Natural killer cell (primary cell): ENCODE measurements at regions not wholly inside any gene's neighbourhood (a gene's known extent, or its start where the extent isn't known, plus 50 kb on each side); places are given as distances from the start of the nearest gene placed in this dataset.

Experiments
- ATAC-seq, 3 donors: fragments of 150-1000 bp in 2 of 3; fragments of 200-7000 bp in 1 of 3; cut with Tn5 transposase; 1 replicate in 1 of 3; 2 replicates in 2 of 3; pipeline ENCODE4 v1.10.0; 2021; ENCODE audit warnings: mild to moderate bottlenecking in 2 of 3, moderate library complexity in 2 of 3
- DNase-seq, 2 donors: peaks; one replicate each; pipeline versions ENCODE4 v3.0.0 to v3.0.0-alpha.2; 2013 to 2021; ENCODE audit warnings: mixed read lengths in 1 of 2
- H3K27ac ChIP-seq: one replicate; pipeline ENCODE4 v1.5.1; 2013; ENCODE audit warnings: mild to moderate bottlenecking, low read length
- H3K27me3 ChIP-seq: one replicate; pipeline ENCODE4 v1.6.1; 2013; ENCODE audit warnings: low read length; ENCODE audit not compliant: control insufficient read depth, insufficient read depth
- H3K36me3 ChIP-seq: one replicate; pipeline ENCODE4 v1.6.1; 2013; ENCODE audit warnings: low read length; ENCODE audit not compliant: control insufficient read depth, insufficient read depth
- H3K4me1 ChIP-seq: one replicate; pipeline ENCODE4 v1.6.1; 2013; ENCODE audit warnings: low read length; ENCODE audit not compliant: control insufficient read depth, insufficient read depth
- H3K4me3 ChIP-seq: one replicate; pipeline ENCODE4 v1.5.1; 2013; ENCODE audit warnings: low read length
- H3K9me3 ChIP-seq: one replicate; pipeline ENCODE4 v1.6.1; 2013; ENCODE audit warnings: low read length; ENCODE audit not compliant: control insufficient read depth, insufficient read depth
- H3K27ac Mint-ChIP-seq, 2 donors: one replicate each; pipeline ENCODE4 v1.8.0; 2022; ENCODE audit warnings: mild to moderate bottlenecking in 2 of 2, mixed read lengths in 2 of 2, moderate library complexity in 1 of 2
- H3K27me3 Mint-ChIP-seq, 2 donors: one replicate each; pipeline ENCODE4 v1.8.0; 2022; ENCODE audit warnings: low read depth in 2 of 2, mixed read lengths in 2 of 2
- H3K36me3 Mint-ChIP-seq: one replicate; pipeline ENCODE4 v1.8.0; 2022; ENCODE audit warnings: mixed read lengths
- H3K4me1 Mint-ChIP-seq, 2 donors: one replicate each; pipeline ENCODE4 v1.8.0; 2022; ENCODE audit warnings: mixed read lengths in 2 of 2
- H3K4me3 Mint-ChIP-seq: one replicate; pipeline ENCODE4 v1.8.0; 2022; ENCODE audit warnings: mild to moderate bottlenecking, moderate library complexity, mixed read lengths
- H3K9me3 Mint-ChIP-seq, 2 donors: one replicate each; pipeline ENCODE4 v1.8.0; 2022; ENCODE audit warnings: mixed read lengths in 2 of 2
- WGBS: methylation state at CpG from one replicate; pipeline ENCODE4 v1.1.7; 2013; ENCODE audit warnings: missing lambda C conversion rate; ENCODE audit not compliant: insufficient coverage; 5-methylcytosine and 5-hydroxymethylcytosine counted together
- intact Hi-C: fragments of 100-400 bp; cut with micrococcal nuclease; formaldehyde crosslinking; loops from one replicate; pipeline ENCODE4 v1.14.2; 2022
- TF ChIP-seq, protein P1 (sequence below): fragments of 200-600 bp; IDR thresholded peaks from one replicate; pipeline ENCODE4 v1.8.0; 2022; ENCODE audit warnings: antibody characterized with exemption

DNA sequence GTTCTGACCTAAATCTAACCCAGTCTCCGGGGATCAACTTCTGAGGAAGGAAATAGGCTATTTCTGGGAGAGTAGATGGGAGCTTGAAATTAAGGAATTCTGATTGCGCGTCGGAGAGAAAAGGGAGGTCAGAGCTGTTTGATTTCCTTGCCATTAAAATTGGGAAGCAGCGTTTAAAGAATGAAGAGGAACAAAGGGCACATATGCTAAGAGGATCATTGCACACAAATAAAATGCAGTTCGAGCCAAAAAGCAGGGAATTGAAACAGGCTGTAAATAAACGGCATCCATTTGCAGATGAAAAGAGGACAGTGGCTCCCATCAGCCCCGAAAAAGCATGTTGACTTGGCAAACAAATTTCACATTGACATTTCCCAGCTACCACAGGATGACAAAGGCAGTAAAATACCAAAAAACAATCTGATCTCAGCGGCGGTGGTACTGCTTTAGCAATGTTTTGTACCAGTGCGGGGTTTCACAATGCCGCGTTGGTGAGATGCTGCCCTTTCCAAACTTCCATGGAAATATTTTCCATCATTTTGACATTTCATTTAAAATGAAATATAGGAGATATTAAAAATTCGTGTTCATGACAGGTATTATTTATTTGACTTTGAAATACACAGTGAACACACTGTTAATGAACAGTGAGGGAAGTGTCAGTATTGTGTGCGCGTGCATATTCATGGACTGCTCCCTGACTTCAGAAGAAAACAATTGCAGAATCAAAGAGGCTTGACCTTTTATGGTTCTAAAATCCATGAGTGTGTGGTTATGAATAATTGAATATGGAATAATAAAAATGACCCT lies 108.8 kb downstream of the SQOR start:
- Mint-ChIP-seq H3K36me3 (no peaks in the 10 kb centered on the region), H3K27ac (no peak overlapping the region), H3K4me3 (no peak overlapping the region), H3K27me3 (peaks cover 31 to 48% of the 10 kb centered on the region in 2 donors), H3K9me3 (no peaks in the 10 kb centered on the region), H3K4me1 (no peaks in the 10 kb centered on the region)
- no peaks in the 10 kb centered on the region for H3K27me3 ChIP-seq
- H3K4me1 ChIP-seq, result no peaks in the 10 kb centered on the region
- H3K36me3 ChIP-seq, result no peaks in the 10 kb centered on the region
- WGBS, result 61% methylated on average over 14 of the region's 16 CpGs
- intact Hi-C loops, result no loop called here
- H3K9me3 ChIP-seq, result no peaks in the 10 kb centered on the region
- DNase-seq (no peak), ATAC-seq (no peak)
- TF ChIP-seq, protein P1, sequence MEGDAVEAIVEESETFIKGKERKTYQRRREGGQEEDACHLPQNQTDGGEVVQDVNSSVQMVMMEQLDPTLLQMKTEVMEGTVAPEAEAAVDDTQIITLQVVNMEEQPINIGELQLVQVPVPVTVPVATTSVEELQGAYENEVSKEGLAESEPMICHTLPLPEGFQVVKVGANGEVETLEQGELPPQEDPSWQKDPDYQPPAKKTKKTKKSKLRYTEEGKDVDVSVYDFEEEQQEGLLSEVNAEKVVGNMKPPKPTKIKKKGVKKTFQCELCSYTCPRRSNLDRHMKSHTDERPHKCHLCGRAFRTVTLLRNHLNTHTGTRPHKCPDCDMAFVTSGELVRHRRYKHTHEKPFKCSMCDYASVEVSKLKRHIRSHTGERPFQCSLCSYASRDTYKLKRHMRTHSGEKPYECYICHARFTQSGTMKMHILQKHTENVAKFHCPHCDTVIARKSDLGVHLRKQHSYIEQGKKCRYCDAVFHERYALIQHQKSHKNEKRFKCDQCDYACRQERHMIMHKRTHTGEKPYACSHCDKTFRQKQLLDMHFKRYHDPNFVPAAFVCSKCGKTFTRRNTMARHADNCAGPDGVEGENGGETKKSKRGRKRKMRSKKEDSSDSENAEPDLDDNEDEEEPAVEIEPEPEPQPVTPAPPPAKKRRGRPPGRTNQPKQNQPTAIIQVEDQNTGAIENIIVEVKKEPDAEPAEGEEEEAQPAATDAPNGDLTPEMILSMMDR, result no peak
- H3K4me3 ChIP-seq, result no peak overlapping the region
- H3K27ac ChIP-seq, result no peak overlapping the region

- DNase-seq (no peak), ATAC-seq (no peak)
- no peaks in the 10 kb centered on the region for H3K36me3 ChIP-seq
- Mint-ChIP-seq H3K27me3 (peaks cover 30 to 47% of the 10 kb centered on the region in 2 donors), H3K4me3 (no peak overlapping the region), H3K4me1 (no peaks in the 10 kb centered on the region), H3K9me3 (no peaks in the 10 kb centered on the region), H3K27ac (no peak overlapping the region), H3K36me3 (no peaks in the 10 kb centered on the region)
- no peaks in the 10 kb centered on the region for H3K27me3 ChIP-seq
- WGBS, result 30% methylated on average over 3 of the region's 4 CpGs
- intact Hi-C loops, result no loop called here
- H3K9me3 ChIP-seq, result no peaks in the 10 kb centered on the region
- no peak overlapping the region for H3K27ac ChIP-seq
- TF ChIP-seq, protein P1, result no peak
- no peaks in the 10 kb centered on the region for H3K4me1 ChIP-seq
- no peak overlapping the region for H3K4me3 ChIP-seq
Observed at GRCh38 chr15:45744236-45744589, 109.4 kb downstream of the SQOR start.

DNA sequence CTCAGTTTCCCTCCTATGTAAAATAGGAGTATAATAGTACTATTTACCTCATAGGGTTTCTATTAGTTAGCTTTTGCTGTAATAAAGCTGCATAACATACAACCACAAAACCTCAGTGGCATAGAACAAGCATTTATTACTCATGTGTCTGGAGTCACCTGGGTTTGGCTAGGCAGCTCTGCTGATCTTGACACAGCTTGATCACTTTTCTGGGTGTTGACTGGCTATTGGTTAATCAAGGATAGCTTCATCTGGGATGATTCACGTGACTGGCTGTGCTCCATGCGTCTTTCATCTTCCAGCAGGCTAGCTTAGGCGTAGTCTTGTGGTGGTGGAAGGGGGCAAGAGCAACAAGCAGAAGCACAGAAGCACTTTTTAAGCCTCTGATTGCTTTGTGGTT lies 112.6 kb downstream of the SQOR start:
- H3K4me1 ChIP-seq, result no peaks in the 10 kb centered on the region
- no peaks in the 10 kb centered on the region for H3K27me3 ChIP-seq
- Mint-ChIP-seq H3K9me3 (no peaks in the 10 kb centered on the region), H3K27ac (no peak overlapping the region), H3K4me3 (no peak overlapping the region), H3K27me3 (peaks cover 17 to 32% of the 10 kb centered on the region in 2 donors), H3K36me3 (no peaks in the 10 kb centered on the region), H3K4me1 (no peaks in the 10 kb centered on the region)
- ATAC-seq (no peak), DNase-seq (no peak)
- no peaks in the 10 kb centered on the region for H3K9me3 ChIP-seq
- 85% methylated on average over 3 of the region's 3 CpGs for WGBS
- TF ChIP-seq, protein P1, result no peak
- no peaks in the 10 kb centered on the region for H3K36me3 ChIP-seq
- H3K4me3 ChIP-seq, result no peak overlapping the region
- no peak overlapping the region for H3K27ac ChIP-seq
- intact Hi-C loops, result no loop called here

GRCh38 chr15:45751629-45752028 lies 116.8 kb downstream of the SQOR start:
- H3K36me3 ChIP-seq, result no peaks in the 10 kb centered on the region
- H3K4me1 ChIP-seq, result no peaks in the 10 kb centered on the region
- Mint-ChIP-seq H3K36me3 (no peaks in the 10 kb centered on the region), H3K4me3 (no peak overlapping the region), H3K9me3 (no peaks in the 10 kb centered on the region), H3K27me3 (peaks cover 13 to 26% of the 10 kb centered on the region in 2 donors), H3K27ac (no peak overlapping the region), H3K4me1 (no peaks in the 10 kb centered on the region)
- H3K9me3 ChIP-seq, result no peaks in the 10 kb centered on the region
- ATAC-seq (no peak), DNase-seq (no peak)
- WGBS, result 100% methylated on average over 1 of the region's 3 CpGs
- no peak overlapping the region for H3K4me3 ChIP-seq
- no peak overlapping the region for H3K27ac ChIP-seq
- no peaks in the 10 kb centered on the region for H3K27me3 ChIP-seq
- intact Hi-C loops, result no loop called here
- TF ChIP-seq, protein P1, result no peak
